ENCODE measurements at regions not wholly inside any gene's neighbourhood (a gene's known extent, or its start where the extent isn't known, plus 50 kb on each side); places are given as distances from the start of the nearest gene placed in this dataset.

- no peak for DNase-seq
Measured at GRCh38 chr12:60935981-60936761, 1324.0 kb upstream of the USP15 start.

- no peak for DNase-seq
Measured at GRCh38 chr12:60947533-60947932, 1312.7 kb upstream of the USP15 start.

DNA sequence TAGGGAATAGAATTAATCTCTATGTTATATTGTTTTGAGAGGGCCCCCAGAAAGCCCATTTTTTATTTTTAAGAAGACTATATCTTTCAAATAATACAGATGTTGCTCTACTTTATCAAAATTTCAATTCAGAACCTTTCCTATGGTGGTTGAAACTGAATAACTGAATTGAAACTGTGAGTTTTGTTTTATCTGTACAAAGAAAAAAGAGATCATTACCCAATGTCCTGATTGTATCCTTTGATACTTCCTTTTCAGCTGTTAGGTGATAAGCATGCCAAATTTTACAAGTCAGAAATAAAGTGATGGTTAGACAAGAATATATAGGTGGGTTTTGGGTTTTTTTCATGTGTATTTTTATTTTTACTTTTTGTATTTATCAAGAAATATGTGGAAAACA, 1293.1 kb upstream of the USP15 start:
- no peak for DNase-seq

DNA sequence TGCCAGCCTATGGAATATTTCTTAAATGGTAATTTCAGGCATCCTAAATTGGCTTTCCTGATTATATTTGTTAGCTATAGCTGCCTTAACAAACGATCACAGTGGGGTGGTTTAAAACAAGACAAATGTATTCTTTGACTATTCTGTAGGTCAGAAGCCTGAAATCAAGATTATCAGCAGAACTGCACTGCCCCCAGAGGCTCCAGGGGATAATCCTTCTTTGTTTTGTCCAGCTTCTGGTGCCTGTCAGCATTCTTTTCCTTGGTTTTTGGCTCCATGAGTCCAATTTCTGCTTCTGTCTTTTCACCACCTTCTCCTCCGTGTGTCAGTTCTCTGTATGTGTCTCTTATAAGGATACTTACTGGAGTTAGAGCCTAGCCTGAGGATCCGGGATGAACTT, 1282.2 kb upstream of the USP15 start:
- no peak for DNase-seq

- DNase-seq, result no peak
Measured at GRCh38 chr12:60980558-60980957, 1279.6 kb upstream of the USP15 start.

GRCh38 chr12:60981473-60981872, 1278.7 kb upstream of the USP15 start:
- no peak for DNase-seq

- no peak for DNase-seq
Measured at GRCh38 chr12:60992087-60992486, 1268.1 kb upstream of the USP15 start.

GRCh38 chr12:60995256-60995825, 1264.9 kb upstream of the USP15 start:
- DNase-seq, result no peak

- DNase-seq, result no peak
Measured at GRCh38 chr12:60997869-60998378, 1262.3 kb upstream of the USP15 start.

GRCh38 chr12:61009192-61009591, 1251.0 kb upstream of the USP15 start:
- DNase-seq, result no peak

- DNase-seq, result no peak
Measured at GRCh38 chr12:61011767-61012423, 1248.3 kb upstream of the USP15 start.

GRCh38 chr12:61018571-61018970, 1241.6 kb upstream of the USP15 start:
- DNase-seq, result no peak

- no peak for DNase-seq
Measured at GRCh38 chr12:61023231-61023630, 1237.0 kb upstream of the USP15 start.

GRCh38 chr12:61029516-61029915, 1230.7 kb upstream of the USP15 start:
- DNase-seq, result no peak

DNA sequence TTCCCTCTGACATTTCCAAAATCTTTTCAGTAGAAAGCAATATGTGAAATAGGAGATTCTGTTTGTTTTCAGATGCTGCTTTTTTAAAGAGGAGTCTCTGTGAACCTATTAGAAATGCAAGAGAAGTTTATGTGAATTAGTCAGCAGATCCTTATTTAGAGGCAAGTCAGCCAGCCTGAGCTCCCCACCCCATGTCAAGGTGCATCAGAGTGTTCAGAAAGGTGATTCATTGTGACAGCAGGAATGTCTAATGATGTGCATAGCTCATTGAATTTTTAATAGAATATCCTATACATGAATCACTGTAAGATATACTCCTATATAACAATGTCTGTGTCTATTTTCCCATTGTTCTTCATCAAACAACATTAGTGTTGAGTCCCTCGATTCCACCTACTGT, 1222.4 kb upstream of the USP15 start:
- DNase-seq, result no peak

GRCh38 chr12:61043838-61044237, 1216.4 kb upstream of the USP15 start:
- DNase-seq, result no peak

GRCh38 chr12:61044766-61045165, 1215.4 kb upstream of the USP15 start:
- no peak for DNase-seq

- DNase-seq, result no peak
Measured at GRCh38 chr12:61070640-61071414, 1189.4 kb upstream of the USP15 start.

DNA sequence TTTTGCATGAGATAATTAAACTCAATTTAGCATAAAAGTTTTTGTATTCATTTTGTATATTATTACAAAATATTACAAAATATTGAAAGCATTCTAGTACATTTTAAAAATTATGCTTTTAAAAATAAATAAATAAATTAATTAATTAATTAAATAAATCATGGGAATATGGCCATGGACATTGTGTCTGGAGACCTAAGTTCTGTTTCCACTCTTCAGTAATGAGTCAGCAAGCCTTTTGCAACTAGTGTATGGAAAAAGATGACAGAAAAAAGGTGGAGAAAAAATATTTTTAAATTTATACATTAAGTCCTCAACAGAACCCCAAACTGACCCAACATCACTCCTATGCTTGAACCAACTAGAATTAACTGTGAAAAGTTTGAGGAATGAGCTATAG, 1187.5 kb upstream of the USP15 start:
- DNase-seq, result no peak

DNA sequence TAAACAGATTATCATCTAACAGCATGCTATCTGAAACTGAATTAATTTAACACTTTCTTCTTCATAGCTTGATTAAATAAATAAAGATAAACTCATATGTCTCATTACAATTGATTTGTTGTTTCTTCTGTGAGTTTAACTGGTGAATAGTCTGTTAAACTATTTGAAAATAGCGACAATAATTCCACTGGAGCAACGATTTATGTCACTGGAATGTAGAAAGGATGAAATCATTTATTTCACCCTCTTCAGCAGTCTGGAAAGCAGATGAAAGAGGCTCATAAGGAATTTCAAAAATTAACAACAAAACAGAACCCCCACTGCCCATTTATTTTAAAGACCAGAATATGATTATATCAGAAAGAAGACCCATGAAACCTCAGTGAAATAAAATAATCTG, 1165.1 kb upstream of the USP15 start:
- DNase-seq, result no peak

DNA sequence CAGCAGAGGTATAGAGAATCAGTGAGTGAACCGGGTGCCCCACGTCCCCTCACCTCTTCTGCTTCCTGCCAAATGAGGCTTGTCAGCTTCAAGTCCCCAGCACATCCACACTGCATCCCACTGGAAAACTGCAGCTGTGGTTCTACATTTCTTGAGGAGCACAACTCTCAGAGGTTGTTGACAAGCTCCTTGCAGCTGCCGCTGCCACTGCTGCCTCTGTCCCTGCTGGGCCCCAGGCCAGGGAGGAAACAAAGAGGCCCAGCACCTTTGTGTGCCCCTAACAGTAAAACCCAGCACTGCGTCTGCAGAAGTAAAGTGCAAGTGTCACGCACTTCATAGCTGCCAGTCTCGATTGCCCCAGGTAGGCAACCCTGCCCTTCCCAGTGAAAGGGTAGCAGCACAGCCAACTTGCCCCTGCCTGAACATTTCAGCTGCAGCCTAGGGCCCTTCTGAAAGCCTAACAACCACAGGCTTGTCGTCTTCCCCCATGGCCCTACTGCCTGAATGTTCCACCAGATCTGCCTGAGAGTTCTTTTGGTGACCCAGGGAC, 1162.1 kb upstream of the USP15 start:
- no peak for DNase-seq

GRCh38 chr12:61107118-61107517, 1153.1 kb upstream of the USP15 start:
- DNase-seq, result no peak

DNA sequence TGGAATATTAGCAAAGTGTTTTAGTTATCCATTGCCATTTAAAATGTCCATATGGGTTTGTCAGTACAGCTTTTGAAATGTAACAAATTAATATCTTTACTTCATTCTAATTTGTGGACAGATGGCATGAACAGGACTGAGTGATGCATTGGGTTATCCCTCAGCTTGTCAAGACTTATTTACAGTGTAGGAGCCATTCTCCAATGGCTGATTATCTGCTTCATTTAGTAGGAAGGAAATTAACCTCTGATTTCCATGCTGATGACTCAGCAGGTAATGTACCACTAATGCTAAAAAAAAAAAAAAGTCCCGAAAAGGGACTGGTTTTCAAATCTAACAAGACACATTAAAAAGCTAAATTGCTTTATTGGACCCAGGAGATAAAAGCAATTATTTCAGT, 1149.0 kb upstream of the USP15 start:
- no peak for DNase-seq
